Peyer's patch (tissue), 4 donors: ENCODE measurements at regions not wholly inside any gene's neighbourhood (a gene's known extent, or its start where the extent isn't known, plus 50 kb on each side); places are given as distances from the start of the nearest gene placed in this dataset.

ENCODE experiments used
- POLR2A ChIP-seq, 2 donors: fragments of 450-650 bp; IDR thresholded peaks; one replicate each; pipeline ENCODE4 v1.5.1; 2017; ENCODE audit warnings: antibody characterized with exemption in 2 of 2, mild to moderate bottlenecking in 2 of 2, moderate library complexity in 2 of 2
- TF ChIP-seq, protein P1 (sequence below), 6 experiments: fragments of 450-650 bp in 4 of 6; fragments of 200-600 bp in 2 of 6; sonication (generic) in 1 of 6; IDR thresholded peaks; one replicate each; pipeline ENCODE4 v1.5.1; 2017 to 2019; ENCODE audit warnings: antibody characterized with exemption in 6 of 6, mild to moderate bottlenecking in 3 of 6, moderate library complexity in 1 of 6

DNA sequence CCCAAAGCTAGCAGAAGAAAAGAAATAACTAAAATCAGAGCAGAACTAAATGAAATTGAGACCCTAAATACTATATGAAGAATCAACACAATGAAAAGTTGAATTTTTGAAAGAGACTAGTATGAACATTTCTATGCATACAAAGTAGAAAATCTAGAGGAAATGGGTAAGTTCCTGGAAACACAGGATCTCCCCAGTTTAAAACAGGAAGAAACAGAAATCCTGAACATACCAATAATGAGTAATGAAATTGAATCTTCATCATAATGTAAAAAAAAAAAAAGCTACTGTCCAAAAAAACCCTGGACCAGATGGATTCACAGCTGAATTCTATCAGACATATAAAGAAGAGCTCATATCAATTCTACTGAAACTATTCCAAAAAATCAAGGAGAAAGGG is 233.5 kb downstream of the PLPP3 start:
- TF ChIP-seq, protein P1, sequence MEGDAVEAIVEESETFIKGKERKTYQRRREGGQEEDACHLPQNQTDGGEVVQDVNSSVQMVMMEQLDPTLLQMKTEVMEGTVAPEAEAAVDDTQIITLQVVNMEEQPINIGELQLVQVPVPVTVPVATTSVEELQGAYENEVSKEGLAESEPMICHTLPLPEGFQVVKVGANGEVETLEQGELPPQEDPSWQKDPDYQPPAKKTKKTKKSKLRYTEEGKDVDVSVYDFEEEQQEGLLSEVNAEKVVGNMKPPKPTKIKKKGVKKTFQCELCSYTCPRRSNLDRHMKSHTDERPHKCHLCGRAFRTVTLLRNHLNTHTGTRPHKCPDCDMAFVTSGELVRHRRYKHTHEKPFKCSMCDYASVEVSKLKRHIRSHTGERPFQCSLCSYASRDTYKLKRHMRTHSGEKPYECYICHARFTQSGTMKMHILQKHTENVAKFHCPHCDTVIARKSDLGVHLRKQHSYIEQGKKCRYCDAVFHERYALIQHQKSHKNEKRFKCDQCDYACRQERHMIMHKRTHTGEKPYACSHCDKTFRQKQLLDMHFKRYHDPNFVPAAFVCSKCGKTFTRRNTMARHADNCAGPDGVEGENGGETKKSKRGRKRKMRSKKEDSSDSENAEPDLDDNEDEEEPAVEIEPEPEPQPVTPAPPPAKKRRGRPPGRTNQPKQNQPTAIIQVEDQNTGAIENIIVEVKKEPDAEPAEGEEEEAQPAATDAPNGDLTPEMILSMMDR (IDR thresholded peaks at IDR 0.05), result no peak
- TF ChIP-seq POLR2A (IDR thresholded peaks at IDR 0.05), result no peak
